PC-3 (cell line): ENCODE measurements at regions not wholly inside any gene's neighbourhood (a gene's known extent, or its start where the extent isn't known, plus 50 kb on each side); places are given as distances from the start of the nearest gene placed in this dataset.

Experiments
- EZH2 ChIP-seq: fragments of 300-600 bp; sonication (generic); IDR thresholded peaks from one replicate; pipeline ENCODE4 v1.6.1; 2017; ENCODE audit warnings: antibody characterized with exemption, mild to moderate bottlenecking, low read length; ENCODE audit not compliant: unreplicated experiment
- EZH2phosphoT487 ChIP-seq: fragments of 300-600 bp; sonication (generic); IDR thresholded peaks from 2 replicates; pipeline ENCODE4 v1.6.1; 2018; ENCODE audit warnings: mild to moderate bottlenecking, antibody characterized with exemption, low read length, borderline replicate concordance

DNA sequence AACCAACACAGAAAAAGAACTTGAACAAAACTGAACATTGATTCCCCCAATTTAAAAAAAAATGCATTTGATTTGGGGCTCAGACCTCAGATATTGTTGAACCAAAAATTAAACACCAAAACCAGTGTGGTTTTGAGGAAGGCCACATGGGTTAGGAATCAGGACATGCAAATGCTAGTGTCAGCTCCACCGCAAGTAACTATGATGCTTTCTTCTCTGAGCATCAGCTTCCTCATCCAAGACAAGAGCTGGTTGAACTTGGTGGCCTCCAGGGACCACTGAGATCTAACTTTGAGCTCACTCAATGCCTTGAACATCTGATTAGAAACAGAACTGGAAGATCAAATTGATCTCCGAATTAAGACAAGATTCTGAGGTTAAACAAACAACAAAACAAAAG lies 142.9 kb upstream of the NWD2 start:
- TF ChIP-seq EZH2, result no peak
- TF ChIP-seq EZH2phosphoT487, result no peak
